Osteocyte (in vitro differentiated cells): ENCODE measurements at regions not wholly inside any gene's neighbourhood (a gene's known extent, or its start where the extent isn't known, plus 50 kb on each side); places are given as distances from the start of the nearest gene placed in this dataset.

Experiments
- DNase-seq: peaks from one replicate; pipeline ENCODE4 v3.0.0; 2021; ENCODE audit warnings: mixed read lengths; ENCODE audit not compliant: unreplicated experiment; ENCODE audit errors: extremely low spot score
- H3K27ac Mint-ChIP-seq: one replicate; pipeline ENCODE4 v1.8.0; 2021; ENCODE audit warnings: mild to moderate bottlenecking, mixed read lengths; ENCODE audit not compliant: unreplicated experiment
- H3K27me3 Mint-ChIP-seq: one replicate; pipeline ENCODE4 v1.8.0; 2021; ENCODE audit warnings: mixed read lengths; ENCODE audit not compliant: unreplicated experiment
- H3K36me3 Mint-ChIP-seq: one replicate; pipeline ENCODE4 v1.8.0; 2021; ENCODE audit warnings: mixed read lengths; ENCODE audit not compliant: unreplicated experiment
- H3K4me1 Mint-ChIP-seq: one replicate; pipeline ENCODE4 v1.8.0; 2021; ENCODE audit warnings: mixed read lengths; ENCODE audit not compliant: unreplicated experiment
- H3K4me3 Mint-ChIP-seq: one replicate; pipeline ENCODE4 v1.8.0; 2021; ENCODE audit warnings: mild to moderate bottlenecking, moderate library complexity, mixed read lengths; ENCODE audit not compliant: unreplicated experiment
- H3K9me3 Mint-ChIP-seq: one replicate; pipeline ENCODE4 v1.8.0; 2021; ENCODE audit warnings: mixed read lengths; ENCODE audit not compliant: unreplicated experiment
- TF ChIP-seq, protein P1 (sequence below): fragments of 200-600 bp; sonication (generic); IDR thresholded peaks from 2 replicates; pipeline ENCODE4 v1.5.0; 2021; ENCODE audit warnings: antibody characterized with exemption, mild to moderate bottlenecking, moderate library complexity

DNA sequence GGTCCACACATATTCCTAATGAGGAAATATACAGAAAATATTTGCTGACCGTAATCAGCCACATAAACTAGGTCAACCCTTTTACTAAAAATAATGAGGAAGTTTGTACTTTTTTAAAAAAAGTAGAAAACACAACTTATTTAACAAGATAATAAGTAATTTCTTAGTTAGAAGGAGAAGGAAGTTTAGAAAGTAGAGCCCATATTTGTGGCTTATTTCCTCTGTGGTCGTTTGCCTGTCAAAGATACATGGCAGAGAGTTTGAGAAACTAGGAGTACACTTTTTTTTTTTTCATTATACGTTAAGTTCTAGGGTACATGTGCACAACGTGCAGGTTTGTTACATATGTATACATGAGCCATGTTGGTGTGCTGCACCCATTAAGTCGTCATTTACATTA, 1205.2 kb upstream of the MIR17HG start:
- H3K27me3 Mint-ChIP-seq = no peaks in the 10 kb centered on the region
- DNase-seq = no peak
- no peak overlapping the region for H3K27ac Mint-ChIP-seq
- no peaks in the 10 kb centered on the region for H3K4me1 Mint-ChIP-seq
- TF ChIP-seq, protein P1, sequence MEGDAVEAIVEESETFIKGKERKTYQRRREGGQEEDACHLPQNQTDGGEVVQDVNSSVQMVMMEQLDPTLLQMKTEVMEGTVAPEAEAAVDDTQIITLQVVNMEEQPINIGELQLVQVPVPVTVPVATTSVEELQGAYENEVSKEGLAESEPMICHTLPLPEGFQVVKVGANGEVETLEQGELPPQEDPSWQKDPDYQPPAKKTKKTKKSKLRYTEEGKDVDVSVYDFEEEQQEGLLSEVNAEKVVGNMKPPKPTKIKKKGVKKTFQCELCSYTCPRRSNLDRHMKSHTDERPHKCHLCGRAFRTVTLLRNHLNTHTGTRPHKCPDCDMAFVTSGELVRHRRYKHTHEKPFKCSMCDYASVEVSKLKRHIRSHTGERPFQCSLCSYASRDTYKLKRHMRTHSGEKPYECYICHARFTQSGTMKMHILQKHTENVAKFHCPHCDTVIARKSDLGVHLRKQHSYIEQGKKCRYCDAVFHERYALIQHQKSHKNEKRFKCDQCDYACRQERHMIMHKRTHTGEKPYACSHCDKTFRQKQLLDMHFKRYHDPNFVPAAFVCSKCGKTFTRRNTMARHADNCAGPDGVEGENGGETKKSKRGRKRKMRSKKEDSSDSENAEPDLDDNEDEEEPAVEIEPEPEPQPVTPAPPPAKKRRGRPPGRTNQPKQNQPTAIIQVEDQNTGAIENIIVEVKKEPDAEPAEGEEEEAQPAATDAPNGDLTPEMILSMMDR = no peak
- no peaks in the 10 kb centered on the region for H3K36me3 Mint-ChIP-seq
- H3K4me3 Mint-ChIP-seq = no peak overlapping the region
- H3K9me3 Mint-ChIP-seq = no peaks in the 10 kb centered on the region

GRCh38 chr13:90154311-90154960, 1193.1 kb upstream of the MIR17HG start:
- no peaks in the 10 kb centered on the region for H3K27me3 Mint-ChIP-seq
- H3K4me1 Mint-ChIP-seq = no peaks in the 10 kb centered on the region
- TF ChIP-seq, protein P1 = no peak
- H3K27ac Mint-ChIP-seq = no peak overlapping the region
- H3K9me3 Mint-ChIP-seq = no peaks in the 10 kb centered on the region
- DNase-seq = no peak
- no peak overlapping the region for H3K4me3 Mint-ChIP-seq
- no peaks in the 10 kb centered on the region for H3K36me3 Mint-ChIP-seq

GRCh38 chr13:90156390-90156789, 1191.1 kb upstream of the MIR17HG start:
- TF ChIP-seq, protein P1 = no peak
- no peak overlapping the region for H3K27ac Mint-ChIP-seq
- H3K36me3 Mint-ChIP-seq = no peaks in the 10 kb centered on the region
- no peaks in the 10 kb centered on the region for H3K9me3 Mint-ChIP-seq
- H3K27me3 Mint-ChIP-seq = peaks cover 5% of the 10 kb centered on the region
- H3K4me1 Mint-ChIP-seq = no peaks in the 10 kb centered on the region
- H3K4me3 Mint-ChIP-seq = no peak overlapping the region
- no peak for DNase-seq

DNA sequence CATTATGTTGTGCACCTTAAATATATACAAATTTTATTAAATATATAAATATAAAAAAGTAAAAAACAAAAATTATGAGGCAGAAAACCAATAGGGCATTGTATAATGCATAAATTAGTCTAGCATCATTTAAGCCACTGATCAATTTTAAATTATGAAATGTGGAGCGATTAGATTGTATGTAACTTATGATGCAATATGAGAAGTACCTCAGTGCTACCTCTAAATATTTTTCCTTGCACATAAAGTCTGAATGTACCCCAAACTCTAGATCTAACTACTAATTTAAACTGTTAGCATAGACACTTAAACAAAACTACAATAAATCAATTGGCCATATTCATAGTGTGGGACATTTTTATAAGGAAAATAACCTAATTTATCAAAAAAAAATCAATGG, 1178.5 kb upstream of the MIR17HG start:
- Mint-ChIP-seq H3K9me3 (no peaks in the 10 kb centered on the region), H3K36me3 (no peaks in the 10 kb centered on the region), H3K4me3 (no peak overlapping the region), H3K4me1 (no peaks in the 10 kb centered on the region), H3K27ac (no peak overlapping the region), H3K27me3 (no peaks in the 10 kb centered on the region)
- DNase-seq = no peak
- TF ChIP-seq, protein P1 = no peak

GRCh38 chr13:90170208-90170607, 1177.3 kb upstream of the MIR17HG start:
- no peaks in the 10 kb centered on the region for H3K27me3 Mint-ChIP-seq
- TF ChIP-seq, protein P1 = no peak
- H3K36me3 Mint-ChIP-seq = no peaks in the 10 kb centered on the region
- H3K27ac Mint-ChIP-seq = no peak overlapping the region
- no peak for DNase-seq
- no peak overlapping the region for H3K4me3 Mint-ChIP-seq
- H3K9me3 Mint-ChIP-seq = no peaks in the 10 kb centered on the region
- no peaks in the 10 kb centered on the region for H3K4me1 Mint-ChIP-seq
